Limb (tissue), 2 donors: ENCODE measurements at regions not wholly inside any gene's neighbourhood (a gene's known extent, or its start where the extent isn't known, plus 50 kb on each side); places are given as distances from the start of the nearest gene placed in this dataset.

Experiments used
- DNase-seq, 2 donors: peaks; one replicate each; pipeline ENCODE4 v3.0.0-alpha.2; 2016; ENCODE audit errors: extremely low spot score in 2 of 2

GRCh38 chr21:32184065-32184464 lies 94.8 kb downstream of the MIS18A start:
- DNase-seq: no peak

- DNase-seq: no peak
These were observed 95.5 kb downstream of the MIS18A start for GRCh38 chr21:32183396-32183795.

GRCh38 chr21:32182449-32182848 lies 96.4 kb downstream of the MIS18A start:
- DNase-seq: no peak

- no peak for DNase-seq
These were observed 97.4 kb downstream of the MIS18A start for GRCh38 chr21:32181457-32181856.

- no peak for DNase-seq
These were observed 104.0 kb downstream of the MIS18A start for GRCh38 chr21:32174819-32175218.

GRCh38 chr21:32173121-32173724 lies 105.6 kb downstream of the MIS18A start:
- peak in 1 of 2 donors; percentile 45 for DNase-seq

- DNase-seq: no peak
These were observed 106.7 kb downstream of the MIS18A start for GRCh38 chr21:32172106-32172505.

GRCh38 chr21:32167513-32167912 lies 111.3 kb downstream of the MIS18A start:
- DNase-seq: no peak

- no peak for DNase-seq
These were observed 115.5 kb downstream of the MIS18A start for GRCh38 chr21:32163386-32163785.

GRCh38 chr21:32162727-32163320 lies 116.0 kb downstream of the MIS18A start:
- no peak for DNase-seq

- DNase-seq: no peak
These were observed 123.6 kb downstream of the MIS18A start for GRCh38 chr21:32155226-32155625.

GRCh38 chr21:32147041-32147440 lies 131.8 kb downstream of the MIS18A start:
- DNase-seq: no peak

- no peak for DNase-seq
These were observed 134.0 kb downstream of the MIS18A start for GRCh38 chr21:32144851-32145250.

- DNase-seq: peak; percentile 73 to 88
These were observed 135.5 kb downstream of the MIS18A start for GRCh38 chr21:32143241-32143939.

GRCh38 chr21:32141318-32141633 lies 137.6 kb downstream of the MIS18A start:
- DNase-seq: no peak

GRCh38 chr21:32140604-32141317 lies 138.1 kb downstream of the MIS18A start:
- peak; percentile 50 to 79 for DNase-seq

GRCh38 chr21:32140151-32140550 lies 138.7 kb downstream of the MIS18A start:
- DNase-seq: peak in 1 of 2 donors; percentile 39

- DNase-seq: no peak
These were observed 140.2 kb downstream of the MIS18A start for GRCh38 chr21:32138658-32139057.

GRCh38 chr21:32137931-32138330 lies 140.9 kb downstream of the MIS18A start:
- DNase-seq: no peak

GRCh38 chr21:32137266-32137665 lies 141.6 kb downstream of the MIS18A start:
- no peak for DNase-seq

- no peak for DNase-seq
These were observed 142.3 kb downstream of the MIS18A start for GRCh38 chr21:32136546-32136945.
